ENCODE measurements at regions not wholly inside any gene's neighbourhood (a gene's known extent, or its start where the extent isn't known, plus 50 kb on each side); places are given as distances from the start of the nearest gene placed in this dataset.

- FAIRE-seq (peak; percentile 29), ATAC-seq (peak; percentile 54), DNase-seq (ENCODE audit: extremely low read depth in 1 of 4, low spot score in 3 of 4) (peak in 1 of 4 experiments; percentile 5)
- Histone ChIP-seq H3K27ac (ENCODE audit: extremely low read depth, low read depth, low read length) (no peak overlapping the region), H4K20me1 (replicated peaks; ENCODE audit: control insufficient read depth, insufficient read depth, low read length) (no peaks in the 10 kb centered on the region), H3K4me3 (no peak overlapping the region), H3K4me1 (replicated peaks in 1 of 2; ENCODE audit: control insufficient read depth in 2 of 2, insufficient read depth in 2 of 2, low read length in 2 of 2) (no peaks in the 10 kb centered on the region), H3K9me3 (replicated peaks; ENCODE audit: control insufficient read depth, insufficient read depth, low read depth, low read length) (no peaks in the 10 kb centered on the region), H3K79me2 (ENCODE audit: control insufficient read depth, insufficient read depth, low read length) (no peaks in the 10 kb centered on the region), H3K4me2 (ENCODE audit: insufficient read depth, low read length) (no peak overlapping the region), H3K9me1 (ENCODE audit: control insufficient read depth, insufficient read depth, low read length) (no peaks in the 10 kb centered on the region), H3K27me3 (ENCODE audit: control insufficient read depth in 2 of 2, insufficient read depth in 2 of 2, low read length in 2 of 2) (no peaks in the 10 kb centered on the region), H3K9ac (ENCODE audit: insufficient read depth in 1 of 2, low read depth in 2 of 2, low read length in 2 of 2) (no peak overlapping the region), H3K36me3 (ENCODE audit: control insufficient read depth, insufficient read depth, low read length) (no peaks in the 10 kb centered on the region), H2AFZ (ENCODE audit: low read depth, low read length) (no peak overlapping the region)
- 3% methylated on average over 3 of the region's 3 CpGs for WGBS (ENCODE audit: insufficient coverage, low coverage, missing lambda C conversion rate)
- TF ChIP-seq, protein P1, sequence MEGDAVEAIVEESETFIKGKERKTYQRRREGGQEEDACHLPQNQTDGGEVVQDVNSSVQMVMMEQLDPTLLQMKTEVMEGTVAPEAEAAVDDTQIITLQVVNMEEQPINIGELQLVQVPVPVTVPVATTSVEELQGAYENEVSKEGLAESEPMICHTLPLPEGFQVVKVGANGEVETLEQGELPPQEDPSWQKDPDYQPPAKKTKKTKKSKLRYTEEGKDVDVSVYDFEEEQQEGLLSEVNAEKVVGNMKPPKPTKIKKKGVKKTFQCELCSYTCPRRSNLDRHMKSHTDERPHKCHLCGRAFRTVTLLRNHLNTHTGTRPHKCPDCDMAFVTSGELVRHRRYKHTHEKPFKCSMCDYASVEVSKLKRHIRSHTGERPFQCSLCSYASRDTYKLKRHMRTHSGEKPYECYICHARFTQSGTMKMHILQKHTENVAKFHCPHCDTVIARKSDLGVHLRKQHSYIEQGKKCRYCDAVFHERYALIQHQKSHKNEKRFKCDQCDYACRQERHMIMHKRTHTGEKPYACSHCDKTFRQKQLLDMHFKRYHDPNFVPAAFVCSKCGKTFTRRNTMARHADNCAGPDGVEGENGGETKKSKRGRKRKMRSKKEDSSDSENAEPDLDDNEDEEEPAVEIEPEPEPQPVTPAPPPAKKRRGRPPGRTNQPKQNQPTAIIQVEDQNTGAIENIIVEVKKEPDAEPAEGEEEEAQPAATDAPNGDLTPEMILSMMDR (IDR thresholded peaks at IDR 0.05 in 2 of 3, conservative IDR thresholded peaks at IDR 0.05 in 1 of 3; ENCODE audit: insufficient read depth in 2 of 3, low read depth in 1 of 3, low read length in 3 of 3): peak in 1 of 3 experiments; percentile 30; a peak in 2 of 6 replicates
- TF ChIP-seq HDAC3 (IDR thresholded peaks at IDR 0.05; ENCODE audit: borderline replicate concordance, partially characterized antibody) (no peak), BMI1 (IDR thresholded peaks at IDR 0.05; ENCODE audit: low read length) (no peak), PCBP1 (IDR thresholded peaks at IDR 0.05; ENCODE audit: low read depth, low read length, poor library complexity, severe bottlenecking) (no peak), L3MBTL2 (IDR thresholded peaks at IDR 0.05) (no peak), FOXM1 (IDR thresholded peaks at IDR 0.05; ENCODE audit: low read depth) (no peak), FOXM1 (CRISPR knock-in tag; IDR thresholded peaks at IDR 0.05; ENCODE audit: low read depth) (no peak), POU5F1 (IDR thresholded peaks at IDR 0.05; ENCODE audit: borderline replicate concordance, low read depth, low read length, partially characterized antibody) (no peak), RAD21 (CRISPR knock-in tag; conservative IDR thresholded peaks at IDR 0.05 in 1 of 2, IDR thresholded peaks at IDR 0.05 in 1 of 2) (peak; percentile 46 to 61), MAFF (IDR thresholded peaks at IDR 0.05; ENCODE audit: low read length) (no peak), THRAP3 (IDR thresholded peaks at IDR 0.05; ENCODE audit: borderline replicate concordance) (no peak)
- TF ChIP-seq, protein P2, sequence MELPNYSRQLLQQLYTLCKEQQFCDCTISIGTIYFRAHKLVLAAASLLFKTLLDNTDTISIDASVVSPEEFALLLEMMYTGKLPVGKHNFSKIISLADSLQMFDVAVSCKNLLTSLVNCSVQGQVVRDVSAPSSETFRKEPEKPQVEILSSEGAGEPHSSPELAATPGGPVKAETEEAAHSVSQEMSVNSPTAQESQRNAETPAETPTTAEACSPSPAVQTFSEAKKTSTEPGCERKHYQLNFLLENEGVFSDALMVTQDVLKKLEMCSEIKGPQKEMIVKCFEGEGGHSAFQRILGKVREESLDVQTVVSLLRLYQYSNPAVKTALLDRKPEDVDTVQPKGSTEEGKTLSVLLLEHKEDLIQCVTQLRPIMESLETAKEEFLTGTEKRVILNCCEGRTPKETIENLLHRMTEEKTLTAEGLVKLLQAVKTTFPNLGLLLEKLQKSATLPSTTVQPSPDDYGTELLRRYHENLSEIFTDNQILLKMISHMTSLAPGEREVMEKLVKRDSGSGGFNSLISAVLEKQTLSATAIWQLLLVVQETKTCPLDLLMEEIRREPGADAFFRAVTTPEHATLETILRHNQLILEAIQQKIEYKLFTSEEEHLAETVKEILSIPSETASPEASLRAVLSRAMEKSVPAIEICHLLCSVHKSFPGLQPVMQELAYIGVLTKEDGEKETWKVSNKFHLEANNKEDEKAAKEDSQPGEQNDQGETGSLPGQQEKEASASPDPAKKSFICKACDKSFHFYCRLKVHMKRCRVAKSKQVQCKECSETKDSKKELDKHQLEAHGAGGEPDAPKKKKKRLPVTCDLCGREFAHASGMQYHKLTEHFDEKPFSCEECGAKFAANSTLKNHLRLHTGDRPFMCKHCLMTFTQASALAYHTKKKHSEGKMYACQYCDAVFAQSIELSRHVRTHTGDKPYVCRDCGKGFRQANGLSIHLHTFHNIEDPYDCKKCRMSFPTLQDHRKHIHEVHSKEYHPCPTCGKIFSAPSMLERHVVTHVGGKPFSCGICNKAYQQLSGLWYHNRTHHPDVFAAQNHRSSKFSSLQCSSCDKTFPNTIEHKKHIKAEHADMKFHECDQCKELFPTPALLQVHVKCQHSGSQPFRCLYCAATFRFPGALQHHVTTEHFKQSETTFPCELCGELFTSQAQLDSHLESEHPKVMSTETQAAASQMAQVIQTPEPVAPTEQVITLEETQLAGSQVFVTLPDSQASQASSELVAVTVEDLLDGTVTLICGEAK (IDR thresholded peaks at IDR 0.05): no peak
- TF ChIP-seq, protein P2 (CRISPR knock-in tag; IDR thresholded peaks at IDR 0.05): no peak
- no TSS peak for BruUV-seq (replicated peaks)
- in situ Hi-C loops (cut with MboI): no loop called here
- intact Hi-C loops (cut with micrococcal nuclease): no loop called here
- CTCF ChIA-PET (ENCODE audit: low intra/inter-chr PET ratio): no interaction called here
- POLR2A ChIA-PET: no interaction called here
These were observed 208.3 kb upstream of the PCDH9 start for GRCh38 chr13:67438465-67438864.

Measured in K562 (cell line).